HG03097 (cell line): ENCODE measurements at regions not wholly inside any gene's neighbourhood (a gene's known extent, or its start where the extent isn't known, plus 50 kb on each side); places are given as distances from the start of the nearest gene placed in this dataset.

Experiments
- ATAC-seq: cut with Tn5 transposase; IDR thresholded peaks from one replicate; pipeline ENCODE4 v1.9.1; 2021; ENCODE audit not compliant: unreplicated experiment, low FRiP score

- no peak for ATAC-seq
These were observed 166.2 kb downstream of the SEC14L1 start for GRCh38 chr17:77306790-77307478.

- no peak for ATAC-seq
These were observed 166.9 kb downstream of the SEC14L1 start for GRCh38 chr17:77307479-77308198.

GRCh38 chr17:77308861-77309726 lies 168.3 kb downstream of the SEC14L1 start:
- no peak for ATAC-seq

- ATAC-seq, result no peak
These were observed 169.6 kb downstream of the SEC14L1 start for GRCh38 chr17:77310336-77310735.

- ATAC-seq, result no peak
These were observed 170.7 kb downstream of the SEC14L1 start for GRCh38 chr17:77311371-77311981.

GRCh38 chr17:77312061-77312701 lies 171.4 kb downstream of the SEC14L1 start:
- ATAC-seq, result no peak

GRCh38 chr17:77312786-77313599 lies 172.2 kb downstream of the SEC14L1 start:
- no peak for ATAC-seq

GRCh38 chr17:77313831-77314230 lies 173.1 kb downstream of the SEC14L1 start:
- no peak for ATAC-seq

- ATAC-seq, result no peak
These were observed 173.8 kb downstream of the SEC14L1 start for GRCh38 chr17:77314601-77315000.

GRCh38 chr17:77315010-77315409 lies 174.2 kb downstream of the SEC14L1 start:
- ATAC-seq, result no peak

- ATAC-seq, result no peak
These were observed 174.9 kb downstream of the SEC14L1 start for GRCh38 chr17:77315551-77316190.

GRCh38 chr17:77316191-77316641 lies 175.4 kb downstream of the SEC14L1 start:
- ATAC-seq, result no peak

GRCh38 chr17:77316651-77317050 lies 175.9 kb downstream of the SEC14L1 start:
- ATAC-seq, result no peak

GRCh38 chr17:77317091-77317750 lies 176.5 kb downstream of the SEC14L1 start:
- no peak for ATAC-seq

GRCh38 chr17:77318021-77318420 lies 177.3 kb downstream of the SEC14L1 start:
- ATAC-seq, result no peak

GRCh38 chr17:77318491-77319210 lies 177.9 kb downstream of the SEC14L1 start:
- ATAC-seq, result no peak

GRCh38 chr17:77319211-77320043 lies 178.7 kb downstream of the SEC14L1 start:
- ATAC-seq, result peak; percentile 27
